Brain pericyte (primary cell): ENCODE measurements at regions not wholly inside any gene's neighbourhood (a gene's known extent, or its start where the extent isn't known, plus 50 kb on each side); places are given as distances from the start of the nearest gene placed in this dataset.
"Not testable (repeated sequence)": the region's sequence is repeated elsewhere in the genome, so short reads cannot be mapped to it uniquely, and the experiment has no call there.

Experiments
- DNase-seq: peaks from one replicate; pipeline ENCODE4 v3.0.0-alpha.2; 2012; ENCODE audit warnings: low read depth, low spot score

GRCh38 chr19:28569132-28570131 is 643.5 kb downstream of the UQCRFS1 start:
- no peak for DNase-seq

- no peak for DNase-seq
Measured at GRCh38 chr19:28567834-28568233, 645.1 kb downstream of the UQCRFS1 start.

- DNase-seq: no peak
Measured at GRCh38 chr19:28563964-28564921, 648.7 kb downstream of the UQCRFS1 start.

- DNase-seq: no peak
Measured at GRCh38 chr19:28560786-28561185, 652.2 kb downstream of the UQCRFS1 start.

DNA sequence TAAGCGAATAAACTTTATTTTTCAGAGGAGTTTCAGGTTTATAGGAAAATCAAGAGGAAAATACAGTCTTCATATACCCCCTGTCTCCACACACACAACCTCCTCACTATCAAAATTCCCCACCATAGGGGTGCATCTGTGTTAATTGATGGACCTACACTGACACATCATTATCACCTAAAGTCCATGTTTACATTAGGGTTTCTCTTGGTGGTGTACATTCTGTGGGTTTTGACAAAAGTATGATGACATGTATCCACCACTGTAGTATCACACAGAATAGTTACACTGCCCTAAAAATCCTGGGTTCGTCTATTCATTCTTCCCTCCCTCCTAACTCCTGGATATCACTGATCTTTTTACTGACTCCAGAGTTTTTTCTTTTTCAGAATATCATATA is 654.2 kb downstream of the UQCRFS1 start:
- no peak for DNase-seq

DNA sequence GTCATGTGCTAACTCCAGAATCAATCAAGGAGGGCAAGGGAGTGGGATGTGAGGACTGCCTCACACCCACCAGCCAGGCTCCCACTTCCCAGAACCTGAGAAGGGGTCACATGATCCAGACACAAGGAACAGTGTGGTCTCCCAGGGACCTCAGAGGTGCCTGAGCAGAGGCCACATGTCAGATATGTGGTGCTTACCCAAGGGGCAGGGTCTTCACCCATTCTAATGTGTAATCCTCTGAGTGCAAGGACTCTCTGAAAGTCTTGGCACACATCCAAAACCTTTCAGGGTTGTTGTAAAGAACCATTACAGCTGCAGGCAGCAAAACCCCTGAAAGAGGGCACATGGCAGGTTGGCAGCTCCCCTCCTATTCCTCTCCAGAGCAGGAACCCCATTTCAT is 656.6 kb downstream of the UQCRFS1 start:
- DNase-seq: no peak

GRCh38 chr19:28555317-28555716 is 657.6 kb downstream of the UQCRFS1 start:
- no peak for DNase-seq

- no peak for DNase-seq
Measured at GRCh38 chr19:28554321-28555091, 658.4 kb downstream of the UQCRFS1 start.

DNA sequence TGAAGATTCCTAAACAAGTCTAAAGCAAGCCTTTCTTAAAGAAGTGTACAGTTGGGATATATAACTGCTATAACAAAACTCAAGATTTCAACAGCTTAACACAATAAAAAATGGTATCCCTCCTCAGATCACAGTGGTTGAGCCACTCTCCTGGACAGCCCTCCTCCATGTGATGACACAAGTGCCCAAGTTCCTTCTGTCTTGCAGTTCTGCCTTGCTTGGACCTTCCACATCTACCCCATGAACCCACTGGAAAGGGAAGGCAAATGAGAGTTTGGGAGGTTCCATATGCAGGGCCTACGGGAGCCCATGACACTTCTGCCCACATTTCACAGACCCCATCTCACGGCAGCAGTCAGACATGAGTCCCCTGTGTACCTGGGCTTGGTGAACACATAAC is 659.2 kb downstream of the UQCRFS1 start:
- no peak for DNase-seq

GRCh38 chr19:28553005-28553404 is 659.9 kb downstream of the UQCRFS1 start:
- no peak for DNase-seq

- no peak for DNase-seq
Measured at GRCh38 chr19:28549680-28550277, 663.2 kb downstream of the UQCRFS1 start.

GRCh38 chr19:28546148-28546685 is 666.7 kb downstream of the UQCRFS1 start:
- no peak for DNase-seq

GRCh38 chr19:28545397-28545796 is 667.6 kb downstream of the UQCRFS1 start:
- DNase-seq: not testable (repeated sequence)

- DNase-seq: no peak
Measured at GRCh38 chr19:28544451-28545261, 668.3 kb downstream of the UQCRFS1 start.

DNA sequence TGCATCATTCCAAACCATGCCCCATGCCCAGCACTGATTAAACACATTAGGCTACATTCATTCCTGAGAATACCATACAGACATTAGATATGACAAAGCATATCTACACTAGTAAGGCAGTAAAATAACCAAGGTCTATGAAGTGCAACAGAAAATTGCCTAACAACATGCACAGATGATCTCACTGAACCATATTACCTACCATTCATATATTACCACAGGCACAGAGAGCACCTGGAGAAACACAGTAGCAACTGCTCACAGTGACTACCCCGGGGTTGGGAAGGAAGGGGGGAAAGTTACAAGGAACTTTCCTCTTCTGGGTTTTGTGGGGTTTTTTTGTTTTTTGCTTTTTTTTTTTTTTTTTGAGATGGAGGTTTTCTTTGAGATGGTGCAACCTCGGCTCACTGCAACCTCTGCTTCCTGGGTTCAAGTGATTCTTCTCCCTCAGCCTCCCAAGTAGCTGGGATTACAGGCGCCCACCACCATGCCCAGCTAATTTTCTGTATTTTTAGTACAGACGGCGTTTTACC is 669.6 kb downstream of the UQCRFS1 start:
- no peak for DNase-seq

- no peak for DNase-seq
Measured at GRCh38 chr19:28542394-28543243, 670.3 kb downstream of the UQCRFS1 start.

DNA sequence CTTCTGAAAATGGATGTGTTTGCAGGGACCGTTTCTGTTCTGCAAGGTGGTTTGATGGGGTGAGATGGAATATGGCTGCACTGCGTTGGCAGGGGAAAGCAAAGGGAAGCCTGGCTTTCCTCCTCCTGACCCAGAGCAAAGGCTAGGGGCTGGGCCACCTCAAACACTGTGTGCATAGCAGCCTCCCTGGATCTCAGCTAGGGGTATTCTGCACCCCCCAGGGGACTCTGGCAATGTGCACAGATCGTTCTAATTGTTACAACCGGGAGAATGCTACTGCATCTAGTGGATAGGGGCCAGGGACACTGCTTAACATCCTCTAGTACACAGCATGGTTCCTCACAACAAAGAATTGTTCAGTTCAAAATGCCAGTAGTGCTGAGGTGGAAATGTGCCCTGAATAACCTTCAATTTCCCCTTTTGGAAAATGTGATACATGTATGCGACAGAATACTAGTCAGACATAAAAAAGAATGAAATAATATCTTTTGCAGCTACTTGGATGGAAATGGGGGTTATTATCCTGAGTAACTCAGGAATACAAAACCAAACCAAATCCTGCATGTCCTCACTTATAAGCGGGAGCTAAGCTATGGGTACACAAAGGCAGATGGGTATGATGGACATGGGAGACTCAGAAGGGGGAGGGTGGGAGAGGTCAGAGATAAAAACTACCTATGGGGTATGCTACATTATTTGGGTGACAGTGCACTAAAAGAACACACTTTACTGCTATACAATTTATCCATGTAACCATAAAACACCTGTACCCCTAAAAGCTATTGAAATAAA is 671.2 kb downstream of the UQCRFS1 start:
- no peak for DNase-seq

- no peak for DNase-seq
Measured at GRCh38 chr19:28541029-28541428, 671.9 kb downstream of the UQCRFS1 start.
